Naive thymus-derived CD8-positive, alpha-beta T cell (primary cell): ENCODE measurements at regions not wholly inside any gene's neighbourhood (a gene's known extent, or its start where the extent isn't known, plus 50 kb on each side); places are given as distances from the start of the nearest gene placed in this dataset.
"Not testable (repeated sequence)": the region's sequence is repeated elsewhere in the genome, so short reads cannot be mapped to it uniquely, and the experiment has no call there.

Source experiments
- ATAC-seq, 2 donors: fragments of 150-1000 bp; cut with Tn5 transposase in 1 of 2; sonication (Bioruptor Pico), chemical (Tn5 transposase) in 1 of 2; 1 replicate in 1 of 2; 2 replicates in 1 of 2; pipeline ENCODE4 v1.10.0; 2021; ENCODE audit warnings: mild to moderate bottlenecking in 2 of 2, moderate library complexity in 2 of 2
- POLR2A ChIA-PET: fragments of 350-600 bp; sonication (Branson Sonifier 250); formaldehyde crosslinking; loops from one replicate; lab custom pipeline; 2021; ENCODE audit warnings: antibody characterized with exemption; lab: Charles Lee
- DNase-seq, 10 donors: peaks; one replicate each; pipeline versions ENCODE4 v3.0.0 to v3.0.0-alpha.2; 2020 to 2022
- H3K27ac Mint-ChIP-seq, 10 donors: one replicate each; pipeline ENCODE4 v1.8.0; 2020 to 2022; ENCODE audit warnings: mild to moderate bottlenecking in 10 of 10, mixed read lengths in 10 of 10, moderate library complexity in 4 of 10, inconsistent platforms in 1 of 10
- H3K27me3 Mint-ChIP-seq, 5 donors: one replicate each; pipeline ENCODE4 v1.8.0; 2021 to 2022; ENCODE audit warnings: mixed read lengths in 5 of 5
- H3K36me3 Mint-ChIP-seq, 3 donors: one replicate each; pipeline ENCODE4 v1.8.0; 2020 to 2022; ENCODE audit warnings: mixed read lengths in 3 of 3, mild to moderate bottlenecking in 2 of 3, inconsistent platforms in 1 of 3
- H3K4me1 Mint-ChIP-seq, 4 donors: one replicate each; pipeline ENCODE4 v1.8.0; 2021 to 2022; ENCODE audit warnings: mixed read lengths in 4 of 4
- H3K4me3 Mint-ChIP-seq, 10 donors: one replicate each; pipeline ENCODE4 v1.8.0; 2020 to 2022; ENCODE audit warnings: mild to moderate bottlenecking in 10 of 10, mixed read lengths in 10 of 10, moderate library complexity in 6 of 10, inconsistent platforms in 1 of 10
- H3K9me3 Mint-ChIP-seq, 9 donors: one replicate each; pipeline ENCODE4 v1.8.0; 2020 to 2022; ENCODE audit warnings: mixed read lengths in 9 of 9, mild to moderate bottlenecking in 3 of 9, inconsistent platforms in 1 of 9, moderate library complexity in 1 of 9

DNA sequence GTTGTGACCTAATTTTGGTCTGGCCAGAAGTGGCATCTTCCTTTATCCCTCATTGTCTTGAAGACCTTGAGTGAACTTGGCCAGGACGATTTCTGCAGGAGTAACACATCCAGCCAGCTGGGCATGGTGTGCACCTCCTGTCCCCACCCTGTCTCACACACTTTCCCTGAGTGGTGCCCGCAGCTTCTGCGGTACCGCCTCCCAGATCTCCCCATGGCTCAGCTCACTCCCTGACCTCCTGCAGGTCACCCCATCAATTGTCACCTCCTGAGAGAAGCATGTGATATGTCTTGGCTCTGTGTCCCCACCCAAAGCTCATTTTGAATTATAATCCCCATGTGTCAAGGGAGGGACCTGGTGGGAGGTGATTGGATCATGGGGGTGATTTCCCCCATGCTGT is 50.2 kb upstream of the TP53I11 start:
- H3K27ac Mint-ChIP-seq = peak overlapping the region in 1 of 10 donors; percentile 44
- no peak for ATAC-seq
- no peaks in the 10 kb centered on the region for H3K27me3 Mint-ChIP-seq
- H3K9me3 Mint-ChIP-seq = no peaks in the 10 kb centered on the region
- H3K4me3 Mint-ChIP-seq = no peak overlapping the region
- no peaks in the 10 kb centered on the region for H3K36me3 Mint-ChIP-seq
- no peak for DNase-seq
- no peaks in the 10 kb centered on the region for H3K4me1 Mint-ChIP-seq
- POLR2A ChIA-PET = no interaction called here

DNA sequence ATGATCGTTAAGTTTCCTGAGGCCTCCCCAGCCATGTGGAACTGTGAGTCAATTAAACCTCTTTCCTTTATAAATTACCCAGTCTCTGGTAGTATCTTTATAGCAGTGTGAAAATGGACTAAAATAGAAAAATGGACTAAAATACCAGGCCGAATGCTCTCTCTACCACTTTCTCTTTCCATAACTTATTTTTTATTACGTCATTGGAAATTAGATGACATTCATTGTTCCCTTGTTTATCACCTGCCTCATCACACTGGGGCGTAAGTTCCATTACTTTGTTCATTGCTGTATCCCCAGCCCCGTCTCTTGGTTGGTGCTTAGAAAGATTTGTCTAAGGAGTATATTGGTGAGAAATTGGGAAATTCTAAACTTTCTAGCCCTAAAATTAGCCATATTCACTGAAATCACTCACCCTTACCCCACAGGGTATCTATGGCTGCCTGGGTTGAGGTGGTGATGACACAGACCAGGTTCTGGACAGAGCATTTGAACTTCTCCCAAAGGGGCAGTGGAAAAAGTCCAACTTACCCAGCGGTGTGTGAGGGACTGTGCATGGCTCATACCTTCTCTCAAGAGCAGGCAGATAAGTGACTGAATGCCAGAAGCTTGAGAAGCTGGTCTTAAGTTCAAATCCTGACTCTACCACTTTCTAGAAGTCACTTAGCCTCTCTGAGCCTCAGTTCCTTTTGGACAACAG is 50.9 kb upstream of the TP53I11 start:
- Mint-ChIP-seq H3K36me3 (no peaks in the 10 kb centered on the region), H3K4me3 (no peak overlapping the region), H3K9me3 (no peaks in the 10 kb centered on the region), H3K27me3 (no peaks in the 10 kb centered on the region), H3K27ac (no peak overlapping the region), H3K4me1 (no peaks in the 10 kb centered on the region)
- ATAC-seq (no peak), DNase-seq (no peak)
- POLR2A ChIA-PET = no interaction called here

DNA sequence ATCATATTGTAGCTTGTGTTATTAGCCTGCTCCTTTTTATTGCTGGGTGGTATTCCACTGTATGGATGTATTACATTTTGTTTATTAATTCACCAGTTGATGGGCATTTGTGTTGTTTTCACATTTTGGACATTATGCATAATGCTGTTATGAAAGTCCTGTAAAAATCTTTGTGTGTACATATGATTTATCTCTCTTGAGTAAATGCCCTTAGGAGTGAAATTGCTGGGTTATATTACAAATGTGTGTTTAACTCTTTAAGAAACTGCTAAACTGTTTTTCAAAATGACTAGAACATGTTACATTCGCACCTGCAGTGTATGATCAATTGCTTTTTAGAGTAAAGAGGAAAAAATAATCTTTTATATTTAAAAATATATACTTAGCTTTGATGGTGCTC is 54.4 kb upstream of the TP53I11 start:
- POLR2A ChIA-PET = no interaction called here
- no peaks in the 10 kb centered on the region for H3K4me1 Mint-ChIP-seq
- H3K4me3 Mint-ChIP-seq = no peak overlapping the region
- ATAC-seq (no peak), DNase-seq (no peak)
- H3K9me3 Mint-ChIP-seq = no peaks in the 10 kb centered on the region
- H3K27ac Mint-ChIP-seq = no peak overlapping the region
- no peaks in the 10 kb centered on the region for H3K36me3 Mint-ChIP-seq
- H3K27me3 Mint-ChIP-seq = peaks cover 0 to 8% (median 0%) of the 10 kb centered on the region in 5 donors

DNA sequence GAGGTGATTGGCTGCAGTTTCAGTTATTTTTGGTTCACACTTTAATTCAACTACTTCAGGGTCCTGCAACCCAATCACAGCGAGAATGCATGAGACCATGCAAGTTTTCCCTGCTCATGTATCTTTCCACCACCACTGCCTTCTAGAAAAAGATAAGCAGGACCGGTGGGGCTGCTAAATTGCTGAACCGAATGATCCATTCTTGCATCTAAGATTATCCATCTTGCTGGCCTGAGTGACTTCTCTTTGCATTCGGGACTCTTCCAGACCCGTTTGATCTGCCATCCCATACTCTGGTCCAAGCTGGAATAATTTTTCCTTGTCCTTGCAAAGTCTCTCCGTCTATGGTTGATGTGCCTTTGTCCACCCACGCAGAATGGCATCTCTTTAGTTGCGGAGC is 56.3 kb upstream of the TP53I11 start:
- no peak for DNase-seq
- Mint-ChIP-seq H3K4me3 (no peak overlapping the region), H3K27ac (no peak overlapping the region), H3K27me3 (peaks cover 0 to 8% (median 0%) of the 10 kb centered on the region in 5 donors), H3K4me1 (no peaks in the 10 kb centered on the region), H3K9me3 (peaks cover 0 to 1% (median 0%) of the 10 kb centered on the region in 9 donors), H3K36me3 (no peaks in the 10 kb centered on the region)
- ATAC-seq = no peak
- POLR2A ChIA-PET = no interaction called here

DNA sequence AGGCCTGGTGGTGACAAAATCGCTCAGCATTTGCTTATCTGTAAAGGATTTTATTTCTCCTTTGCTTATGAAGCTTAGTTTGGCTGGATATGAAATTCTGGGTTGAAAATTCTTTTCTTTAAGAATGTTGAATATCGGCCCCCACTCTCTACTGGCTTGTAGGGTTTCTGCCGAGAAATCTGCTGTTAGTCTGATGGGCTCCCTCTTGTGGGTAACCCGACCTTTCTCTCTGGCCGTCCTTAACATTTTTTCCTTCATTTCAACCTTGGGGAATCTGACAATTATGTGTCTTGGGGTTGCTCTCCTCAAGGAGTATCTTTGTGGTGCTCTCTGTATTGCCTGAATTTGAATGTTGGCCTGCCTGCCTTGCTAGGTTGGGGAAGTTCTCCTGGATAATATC is 65.3 kb upstream of the TP53I11 start:
- H3K4me3 Mint-ChIP-seq, ATAC-seq, H3K27ac Mint-ChIP-seq, POLR2A ChIA-PET, DNase-seq: not testable (repeated sequence)
- Mint-ChIP-seq H3K4me1 (peaks cover 5 to 14% (median 9%) of the 10 kb centered on the region in 4 donors), H3K36me3 (peaks cover 5 to 17% (median 10%) of the 10 kb centered on the region in 3 donors), H3K27me3 (peaks cover 3 to 26% (median 9%) of the 10 kb centered on the region in 5 donors), H3K9me3 (peaks cover 0 to 46% (median 29%) of the 10 kb centered on the region in 9 donors)

DNA sequence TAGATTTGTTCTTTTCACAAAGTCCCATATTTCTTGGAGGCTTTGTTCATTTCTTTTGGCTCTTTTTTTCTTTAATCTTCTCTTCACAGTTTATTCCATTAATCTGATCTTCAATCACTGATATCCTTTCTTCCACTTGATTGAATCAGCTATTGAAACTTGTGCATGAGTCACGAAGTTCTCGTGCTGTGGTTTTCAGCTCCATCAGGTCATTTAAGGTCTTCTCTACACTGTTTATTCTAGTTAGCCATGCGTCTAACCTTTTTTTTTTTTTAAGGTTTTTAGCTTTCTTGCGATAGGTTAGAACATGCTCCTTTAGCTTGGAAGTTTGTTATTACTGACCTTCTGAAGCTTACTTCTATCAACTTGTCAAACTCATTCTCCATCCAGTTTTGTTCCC is 65.8 kb upstream of the TP53I11 start:
- DNase-seq, H3K4me3 Mint-ChIP-seq, POLR2A ChIA-PET, ATAC-seq, H3K27ac Mint-ChIP-seq: not testable (repeated sequence)
- peaks cover 5 to 14% (median 9%) of the 10 kb centered on the region in 4 donors for H3K4me1 Mint-ChIP-seq
- H3K9me3 Mint-ChIP-seq = peaks cover 0 to 46% (median 29%) of the 10 kb centered on the region in 9 donors
- peaks cover 3 to 26% (median 9%) of the 10 kb centered on the region in 5 donors for H3K27me3 Mint-ChIP-seq
- H3K36me3 Mint-ChIP-seq = peaks cover 5 to 17% (median 10%) of the 10 kb centered on the region in 3 donors

DNA sequence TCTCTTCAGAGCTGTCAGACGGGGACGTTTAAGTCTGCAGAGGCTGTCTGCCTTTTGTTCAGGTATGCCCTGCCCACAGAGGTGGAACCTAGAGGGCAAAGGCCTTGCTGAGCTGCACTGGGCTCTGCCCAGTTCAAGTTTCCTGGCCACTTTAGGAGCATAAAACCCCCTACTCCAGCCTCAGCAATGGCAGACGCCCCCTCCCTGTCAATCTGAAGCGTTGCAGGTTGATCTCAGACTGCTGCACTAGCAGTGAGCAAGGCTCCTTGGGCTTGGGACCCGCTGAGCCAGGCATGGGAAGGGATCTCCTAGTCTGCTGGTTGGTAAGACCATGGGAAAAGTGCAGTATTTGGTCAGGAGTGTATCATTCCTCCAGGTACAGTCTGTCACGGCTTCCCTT is 66.6 kb upstream of the TP53I11 start:
- Mint-ChIP-seq H3K36me3 (peaks cover 5 to 17% (median 9%) of the 10 kb centered on the region in 3 donors), H3K27ac (no peak overlapping the region), H3K27me3 (peaks cover 3 to 26% (median 8%) of the 10 kb centered on the region in 5 donors), H3K4me1 (peaks cover 4 to 13% (median 7%) of the 10 kb centered on the region in 4 donors), H3K9me3 (peaks cover 0 to 41% (median 29%) of the 10 kb centered on the region in 9 donors), H3K4me3 (no peak overlapping the region)
- no peak for ATAC-seq
- no peak for DNase-seq
- POLR2A ChIA-PET = no interaction called here

DNA sequence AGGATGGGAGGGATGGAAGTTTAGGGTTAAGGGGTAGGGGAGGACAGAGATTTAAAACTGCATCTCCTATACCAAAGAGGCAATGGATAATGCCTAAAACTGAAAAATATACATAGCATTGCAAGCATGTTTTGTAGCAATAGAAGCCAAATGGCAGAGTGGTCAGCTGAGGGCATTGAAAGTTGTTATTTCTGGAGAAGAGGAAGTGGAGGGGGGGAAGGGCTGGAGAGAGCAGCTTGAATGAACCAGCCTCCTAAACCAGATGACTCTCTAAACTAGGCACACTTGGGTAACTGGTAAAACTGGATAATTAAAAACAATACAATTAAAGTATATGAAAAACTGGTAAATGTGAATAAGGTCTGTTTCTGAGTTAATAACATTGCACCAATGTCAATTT is 70.3 kb upstream of the TP53I11 start:
- peaks cover 0 to 9% (median 4%) of the 10 kb centered on the region in 9 donors for H3K9me3 Mint-ChIP-seq
- no peak overlapping the region for H3K4me3 Mint-ChIP-seq
- no peak for DNase-seq
- ATAC-seq = no peak
- POLR2A ChIA-PET = no interaction called here
- peaks cover 0 to 6% (median 1%) of the 10 kb centered on the region in 3 donors for H3K36me3 Mint-ChIP-seq
- peaks cover 5 to 12% (median 9%) of the 10 kb centered on the region in 4 donors for H3K4me1 Mint-ChIP-seq
- peaks cover 0 to 15% (median 7%) of the 10 kb centered on the region in 5 donors for H3K27me3 Mint-ChIP-seq
- no peak overlapping the region for H3K27ac Mint-ChIP-seq

DNA sequence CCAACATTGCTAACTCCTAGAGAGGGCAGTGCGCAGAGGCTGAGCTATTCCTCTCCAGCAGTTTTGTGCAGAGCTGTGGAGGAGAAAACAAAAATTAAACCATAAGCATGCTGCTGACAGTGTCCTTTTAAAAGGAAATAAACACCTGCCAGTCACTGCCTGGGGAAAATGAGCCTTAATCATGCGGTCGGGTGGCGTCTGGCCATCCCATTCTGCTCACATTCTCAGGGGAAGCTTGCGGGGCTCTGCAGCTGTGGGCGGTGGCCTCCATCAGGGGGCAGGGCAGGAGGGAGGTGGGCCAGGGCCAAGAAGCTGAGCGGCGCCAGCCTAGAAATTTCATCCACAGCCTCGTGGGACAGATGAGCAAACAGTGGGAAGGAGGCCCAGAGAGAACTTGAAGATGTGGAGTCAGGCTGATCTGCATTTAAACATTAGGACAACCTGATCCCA is 71.0 kb upstream of the TP53I11 start:
- ATAC-seq (no peak), DNase-seq (no peak)
- Mint-ChIP-seq H3K4me1 (peaks cover 9 to 19% (median 14%) of the 10 kb centered on the region in 4 donors), H3K4me3 (no peak overlapping the region), H3K27ac (peak overlapping the region in 1 of 10 donors; percentile 5), H3K27me3 (peaks cover 0 to 9% (median 3%) of the 10 kb centered on the region in 5 donors), H3K9me3 (peaks cover 0 to 1% (median 0%) of the 10 kb centered on the region in 9 donors), H3K36me3 (no peaks in the 10 kb centered on the region)
- POLR2A ChIA-PET = no interaction called here

DNA sequence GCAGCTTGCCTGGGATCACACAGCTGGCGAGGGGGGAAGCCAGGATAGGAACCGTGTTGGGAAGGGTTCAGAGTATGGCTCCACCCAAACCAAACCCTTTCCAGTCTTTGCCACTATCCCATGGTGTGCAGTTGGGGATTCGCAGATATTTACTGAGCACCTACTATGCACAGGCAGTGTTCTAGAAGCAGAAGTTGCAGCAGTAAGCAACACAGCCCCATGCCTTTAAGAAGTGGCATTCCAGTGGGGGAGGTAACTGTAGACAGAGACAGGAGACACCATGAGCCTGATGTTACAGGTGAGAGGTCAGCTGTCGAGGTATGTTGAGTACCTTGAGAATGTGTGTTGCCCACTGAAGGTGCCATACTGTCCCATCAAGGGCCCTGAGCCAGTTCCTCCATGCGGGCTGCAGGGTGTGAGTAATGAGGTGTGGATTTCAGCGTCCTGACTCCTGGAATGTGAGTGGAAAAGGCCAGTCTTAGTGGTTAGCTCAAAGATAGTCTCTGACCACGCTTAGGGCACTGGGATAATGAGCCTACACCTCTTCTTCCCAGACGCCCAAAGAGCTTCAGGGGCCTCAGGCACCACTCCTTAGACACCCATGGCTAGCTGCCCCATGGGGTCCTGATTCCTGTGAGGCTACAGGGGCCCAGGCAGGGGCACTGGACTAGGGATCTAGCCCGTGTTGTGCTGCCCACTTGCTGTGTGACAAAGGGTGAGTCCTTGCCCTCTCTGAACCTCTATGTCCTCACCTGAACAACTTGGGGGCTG is 71.8 kb upstream of the TP53I11 start:
- no peak for DNase-seq
- H3K4me3 Mint-ChIP-seq = no peak overlapping the region
- H3K4me1 Mint-ChIP-seq = peaks cover 9 to 20% (median 14%) of the 10 kb centered on the region in 4 donors
- no peaks in the 10 kb centered on the region for H3K36me3 Mint-ChIP-seq
- POLR2A ChIA-PET = no interaction called here
- H3K9me3 Mint-ChIP-seq = no peaks in the 10 kb centered on the region
- peaks cover 0 to 6% (median 3%) of the 10 kb centered on the region in 5 donors for H3K27me3 Mint-ChIP-seq
- peak overlapping the region in 1 of 10 donors; percentile 34 for H3K27ac Mint-ChIP-seq
- ATAC-seq = no peak

DNA sequence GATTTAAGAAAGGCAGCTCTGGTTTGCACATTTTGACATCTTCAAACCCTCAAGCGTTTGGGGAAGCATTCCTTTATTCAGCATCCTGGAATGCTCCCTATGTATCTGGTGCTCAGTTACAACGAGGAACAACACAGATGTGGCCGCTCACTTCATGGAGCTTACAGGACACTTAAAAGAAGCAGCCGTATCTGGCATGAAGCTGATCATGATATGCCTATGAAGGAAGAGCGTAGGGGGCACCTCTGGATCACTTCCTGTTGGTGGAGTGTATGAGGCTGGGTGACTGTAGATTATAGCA is 72.3 kb upstream of the TP53I11 start:
- no peaks in the 10 kb centered on the region for H3K36me3 Mint-ChIP-seq
- no peaks in the 10 kb centered on the region for H3K9me3 Mint-ChIP-seq
- ATAC-seq = no peak
- no peak for DNase-seq
- H3K27me3 Mint-ChIP-seq = peaks cover 0 to 6% (median 3%) of the 10 kb centered on the region in 5 donors
- H3K27ac Mint-ChIP-seq = no peak overlapping the region
- POLR2A ChIA-PET = no interaction called here
- peaks cover 9 to 21% (median 14%) of the 10 kb centered on the region in 4 donors for H3K4me1 Mint-ChIP-seq
- no peak overlapping the region for H3K4me3 Mint-ChIP-seq

DNA sequence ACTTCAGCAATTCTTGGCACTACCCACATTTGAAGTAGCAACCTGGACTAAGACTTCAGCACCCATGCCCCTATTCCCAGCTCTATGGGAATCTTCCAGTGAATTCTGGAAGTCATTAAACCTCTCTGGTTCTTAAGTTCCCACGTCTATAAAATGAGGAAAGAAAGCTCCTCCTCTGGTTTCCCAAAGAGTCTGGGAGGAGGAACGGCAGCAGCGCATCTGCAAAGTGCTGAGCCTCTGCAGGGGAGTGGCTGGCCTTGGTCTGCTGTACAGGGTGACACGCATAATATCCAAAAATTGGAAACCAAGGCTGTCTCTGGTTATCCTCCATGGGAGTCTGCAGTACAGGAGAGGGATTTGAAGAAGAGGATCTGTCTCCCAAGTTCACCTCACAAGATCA is 73.6 kb upstream of the TP53I11 start:
- Mint-ChIP-seq H3K27ac (peak overlapping the region in 2 of 10 donors; percentile 6 to 35), H3K27me3 (peaks cover 0 to 6% (median 0%) of the 10 kb centered on the region in 5 donors), H3K36me3 (no peaks in the 10 kb centered on the region), H3K4me1 (peaks cover 9 to 32% (median 14%) of the 10 kb centered on the region in 4 donors), H3K4me3 (no peak overlapping the region), H3K9me3 (no peaks in the 10 kb centered on the region)
- ATAC-seq (no peak), DNase-seq (no peak)
- POLR2A ChIA-PET = no interaction called here
